ENCODE measurements at regions not wholly inside any gene's neighbourhood (a gene's known extent, or its start where the extent isn't known, plus 50 kb on each side); places are given as distances from the start of the nearest gene placed in this dataset.

- DNase-seq: no peak
These were observed 78.1 kb upstream of the SLC38A11 start for GRCh38 chr2:165033402-165033801.

GRCh38 chr2:165032559-165032958, 77.2 kb upstream of the SLC38A11 start:
- no peak for DNase-seq

- no peak for DNase-seq
These were observed 68.9 kb upstream of the SLC38A11 start for GRCh38 chr2:165024199-165024598.

GRCh38 chr2:165022781-165023180, 67.5 kb upstream of the SLC38A11 start:
- DNase-seq: no peak

- peak; percentile 4 for DNase-seq
These were observed 62.8 kb upstream of the SLC38A11 start for GRCh38 chr2:165017966-165018596.

DNA sequence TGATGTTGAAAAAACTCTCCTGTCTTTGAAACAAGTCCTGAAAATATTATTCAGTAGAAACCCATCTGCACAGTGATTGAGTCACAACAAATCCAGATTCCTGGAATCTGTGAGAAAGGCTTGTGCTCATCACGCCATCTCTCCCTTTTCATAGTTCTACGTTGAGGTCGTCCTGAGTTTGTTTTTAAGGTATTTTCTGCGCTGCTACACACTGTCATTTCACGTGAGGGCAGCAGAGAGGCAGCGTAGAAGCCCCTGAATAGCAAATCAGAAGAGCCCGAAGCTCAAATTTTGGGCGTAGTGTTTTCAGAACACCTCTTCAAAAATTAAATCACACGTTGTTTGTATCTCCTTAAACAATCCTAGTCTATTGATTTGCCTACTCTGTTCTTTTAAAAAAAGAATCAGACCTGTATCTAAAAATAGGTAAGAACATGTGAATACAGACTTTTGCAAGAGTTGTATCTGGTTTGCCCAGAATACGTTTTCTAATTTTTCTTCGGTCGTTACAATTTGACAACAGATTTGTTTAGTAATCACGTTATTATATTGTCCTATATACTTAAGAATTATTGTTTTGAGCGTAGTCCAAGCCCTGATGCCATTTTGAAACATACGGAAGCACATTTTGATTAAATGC, 61.6 kb upstream of the SLC38A11 start:
- DNase-seq: peak; percentile 61

DNA sequence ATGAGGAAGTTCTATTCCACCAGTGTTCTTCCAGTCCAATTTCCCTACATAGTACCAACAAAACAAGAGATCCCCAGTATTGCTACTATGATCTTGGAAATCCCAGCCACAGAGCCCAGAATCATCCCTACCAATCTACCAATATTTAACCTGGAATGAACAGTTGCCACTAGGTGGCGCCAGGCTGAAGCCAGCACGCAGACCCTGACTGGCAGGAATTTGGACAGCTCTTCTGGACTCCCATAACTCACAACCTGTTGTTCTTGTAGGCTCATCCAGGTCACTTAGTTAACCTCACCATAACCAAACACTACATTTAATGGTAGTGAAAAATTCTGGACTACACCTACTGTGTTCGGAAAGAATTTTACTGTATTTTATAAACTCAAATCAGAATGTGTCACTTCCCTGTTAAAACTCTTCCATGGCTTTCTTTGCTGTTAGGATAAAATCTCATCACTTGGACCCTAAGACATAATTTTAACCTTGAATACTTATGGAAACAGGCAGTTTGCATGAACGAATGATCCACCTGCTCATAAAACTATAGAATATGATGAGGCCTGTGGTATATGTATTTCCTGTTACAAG, 59.8 kb upstream of the SLC38A11 start:
- peak; percentile 80 for DNase-seq

DNA sequence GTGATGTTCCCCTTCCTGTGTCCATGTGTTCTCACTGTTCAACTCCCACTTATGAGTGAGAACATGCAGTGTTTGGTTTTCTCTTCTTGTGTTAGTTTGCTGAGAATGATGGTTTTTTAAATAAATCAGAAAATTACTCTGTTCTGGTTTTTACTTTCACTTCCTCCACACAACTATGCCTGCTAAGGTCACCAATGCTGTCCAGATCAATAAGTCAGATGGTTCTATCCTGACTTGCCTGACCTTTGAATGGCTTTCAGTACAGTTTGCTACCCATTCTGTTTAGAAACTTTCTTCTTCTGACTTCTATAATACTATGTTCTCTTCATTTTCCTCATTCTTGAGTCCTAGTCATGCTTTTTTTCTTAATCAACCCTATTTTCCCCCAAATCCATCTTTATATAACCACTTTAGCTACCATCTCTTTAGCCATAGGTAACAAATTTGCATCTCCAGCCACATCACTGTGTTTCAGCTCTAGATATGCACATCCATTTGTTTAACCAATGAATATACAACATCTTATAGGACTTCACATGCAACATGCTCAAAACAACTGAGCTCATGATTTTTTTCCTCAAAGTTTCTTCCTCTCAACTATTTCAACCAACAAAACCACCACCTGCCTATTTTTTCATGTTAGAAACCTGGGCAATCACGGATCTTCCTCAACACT, 58.8 kb upstream of the SLC38A11 start:
- DNase-seq: no peak

GRCh38 chr2:165011199-165011598, 55.9 kb upstream of the SLC38A11 start:
- no peak for DNase-seq

DNA sequence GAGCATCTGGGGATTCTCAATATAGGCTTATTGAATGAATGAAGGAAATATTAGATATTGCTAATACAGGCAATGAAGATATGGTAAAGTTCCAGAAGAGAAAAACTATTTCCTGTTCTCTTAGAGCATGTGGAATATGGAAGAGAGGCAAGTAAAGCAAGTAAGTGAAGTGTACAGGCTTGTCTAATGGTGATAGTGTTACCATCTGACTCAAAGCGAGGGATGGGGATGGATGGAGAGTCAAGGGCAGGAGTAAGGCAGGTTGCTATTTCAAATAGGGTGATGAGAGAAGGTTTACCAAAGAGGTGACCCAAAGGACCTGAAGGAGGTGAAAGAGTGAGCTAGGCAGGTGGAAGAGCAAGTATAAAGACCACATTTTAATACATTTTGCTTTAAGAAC, 55.2 kb upstream of the SLC38A11 start:
- no peak for DNase-seq

GRCh38 chr2:165009466-165009865, 54.1 kb upstream of the SLC38A11 start:
- DNase-seq: no peak

DNA sequence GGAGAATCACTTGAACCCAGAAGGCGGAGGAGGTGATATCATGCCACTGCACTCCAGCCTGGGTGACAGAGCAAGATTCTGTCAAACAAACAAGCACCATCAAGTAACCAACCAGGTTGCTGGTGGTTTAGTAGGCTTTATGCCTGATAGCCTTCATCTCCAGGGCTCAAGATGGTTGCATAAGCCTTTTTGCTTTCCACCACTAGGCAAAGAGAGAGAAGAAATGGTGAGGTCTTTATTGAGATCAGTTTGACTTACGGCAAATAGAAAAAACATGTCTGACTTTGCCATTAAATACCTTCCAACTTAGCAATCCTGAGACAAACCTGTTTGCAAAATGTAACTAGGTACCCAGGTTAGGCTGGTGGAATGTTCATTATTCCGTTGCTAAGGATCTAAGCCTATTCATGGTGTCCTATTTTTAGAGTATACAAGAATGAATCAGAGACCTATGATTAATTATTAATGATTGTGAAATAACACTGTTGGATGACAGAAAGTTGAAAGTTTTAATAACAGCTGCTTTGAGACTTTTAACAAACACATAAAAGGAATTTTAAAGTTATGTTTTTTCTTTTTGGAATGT, 53.5 kb upstream of the SLC38A11 start:
- no peak for DNase-seq

- no peak for DNase-seq
These were observed 51.9 kb upstream of the SLC38A11 start for GRCh38 chr2:165007161-165007744.

Data from tongue (tissue), 1 donor.